HG02763 (cell line): ENCODE measurements at regions not wholly inside any gene's neighbourhood (a gene's known extent, or its start where the extent isn't known, plus 50 kb on each side); places are given as distances from the start of the nearest gene placed in this dataset.

Experiments used
- ATAC-seq: cut with Tn5 transposase; IDR thresholded peaks from one replicate; pipeline ENCODE4 v1.9.1; 2021; ENCODE audit warnings: mild to moderate bottlenecking, moderate library complexity; ENCODE audit not compliant: unreplicated experiment

DNA sequence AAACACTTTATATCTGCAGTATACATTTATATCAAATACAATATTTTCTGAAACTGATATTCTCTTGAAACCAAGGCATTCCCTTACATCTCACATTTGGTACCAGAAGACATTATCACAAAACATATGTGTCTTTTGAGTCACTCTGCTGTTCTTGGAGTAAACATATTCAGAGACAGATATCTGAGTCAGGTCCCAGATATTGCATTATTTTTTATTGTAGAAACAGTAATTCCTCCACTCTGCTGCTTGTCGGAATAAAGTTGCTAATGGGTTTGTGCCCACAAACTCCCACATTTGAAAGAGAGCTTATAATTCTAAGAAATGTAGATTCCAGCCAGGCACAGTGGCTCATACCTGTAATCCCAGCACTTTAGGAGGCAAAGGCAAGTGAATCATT, 261.1 kb upstream of the DAPK1 start:
- no peak for ATAC-seq

GRCh38 chr9:87237336-87237735, 260.3 kb upstream of the DAPK1 start:
- no peak for ATAC-seq

DNA sequence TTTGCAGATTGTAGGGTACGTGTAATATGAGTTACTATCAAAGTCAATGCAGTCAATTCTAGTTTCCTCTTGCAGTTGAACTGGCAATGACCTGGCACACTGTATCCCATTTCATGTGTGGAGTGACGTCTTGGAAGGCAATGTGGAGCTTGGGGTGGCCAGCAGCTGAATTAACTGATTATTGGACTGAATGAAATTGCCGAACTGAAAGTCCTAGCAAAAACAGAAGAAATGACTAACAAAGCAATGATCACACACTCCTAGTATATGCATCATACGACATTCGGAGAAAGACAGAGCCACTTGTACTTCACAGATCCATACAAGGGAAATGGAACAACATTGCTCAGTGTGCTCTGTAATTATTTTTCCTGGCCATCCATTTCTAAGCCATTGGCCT, 259.1 kb upstream of the DAPK1 start:
- no peak for ATAC-seq

- no peak for ATAC-seq
Measured at GRCh38 chr9:87239312-87239711, 258.4 kb upstream of the DAPK1 start.

DNA sequence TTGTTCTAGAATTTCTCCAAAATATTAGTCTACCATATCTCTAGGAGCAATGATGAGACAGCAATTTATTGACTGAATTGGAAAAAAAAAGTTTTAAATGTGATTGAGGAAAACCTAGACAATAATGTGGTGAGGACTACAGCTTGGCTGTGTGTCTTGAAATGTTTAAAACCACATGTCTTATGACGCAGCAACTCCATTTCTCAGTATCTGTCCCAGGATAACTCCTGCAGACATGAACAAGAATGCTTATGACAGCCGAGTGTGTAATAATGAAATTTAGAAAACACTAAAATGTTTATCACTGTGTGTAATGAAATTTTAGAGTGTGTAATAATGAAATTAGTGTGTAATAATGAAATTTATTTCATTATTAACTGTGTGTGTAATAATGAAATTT, 254.1 kb upstream of the DAPK1 start:
- no peak for ATAC-seq

GRCh38 chr9:87245271-87245670, 252.4 kb upstream of the DAPK1 start:
- no peak for ATAC-seq

- ATAC-seq: no peak
Measured at GRCh38 chr9:87247097-87247496, 250.6 kb upstream of the DAPK1 start.

DNA sequence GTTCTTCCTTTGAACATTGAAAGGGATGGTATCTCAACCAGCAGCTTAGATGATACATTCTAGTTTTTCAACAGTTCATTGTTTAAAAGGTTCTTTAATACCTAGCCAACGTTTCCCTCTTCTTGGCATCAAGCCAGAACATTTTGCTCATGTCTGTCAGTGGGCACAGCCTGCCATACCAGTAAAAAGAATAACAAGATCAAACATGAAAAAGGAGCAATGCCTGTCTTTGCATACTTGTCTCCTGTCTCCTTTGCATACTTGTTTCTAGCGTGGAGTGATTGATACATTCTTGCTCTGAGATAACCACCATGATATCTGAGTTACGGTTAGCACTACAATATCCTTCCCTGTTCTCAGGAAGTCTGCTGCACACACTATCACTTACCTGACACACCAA, 248.6 kb upstream of the DAPK1 start:
- ATAC-seq: no peak

DNA sequence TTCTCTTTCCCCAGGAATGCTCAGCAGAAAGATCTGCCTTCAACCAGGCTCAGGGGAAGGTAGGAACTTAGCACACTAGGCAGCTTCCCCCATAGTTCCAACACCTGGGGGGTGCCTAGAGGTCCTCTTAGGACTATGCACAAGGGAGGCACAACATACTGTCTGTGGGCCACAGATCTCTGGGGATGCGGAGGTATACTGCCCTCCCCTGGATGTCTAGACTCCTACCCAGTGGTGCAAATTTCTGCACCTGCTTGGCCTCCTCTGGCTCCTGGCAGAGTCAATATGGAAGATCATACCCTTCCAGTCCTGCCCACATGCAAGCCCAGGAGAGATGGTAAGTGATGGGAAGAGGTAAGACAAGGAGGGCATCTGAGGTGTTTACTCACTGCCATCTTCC, 247.5 kb upstream of the DAPK1 start:
- no peak for ATAC-seq

DNA sequence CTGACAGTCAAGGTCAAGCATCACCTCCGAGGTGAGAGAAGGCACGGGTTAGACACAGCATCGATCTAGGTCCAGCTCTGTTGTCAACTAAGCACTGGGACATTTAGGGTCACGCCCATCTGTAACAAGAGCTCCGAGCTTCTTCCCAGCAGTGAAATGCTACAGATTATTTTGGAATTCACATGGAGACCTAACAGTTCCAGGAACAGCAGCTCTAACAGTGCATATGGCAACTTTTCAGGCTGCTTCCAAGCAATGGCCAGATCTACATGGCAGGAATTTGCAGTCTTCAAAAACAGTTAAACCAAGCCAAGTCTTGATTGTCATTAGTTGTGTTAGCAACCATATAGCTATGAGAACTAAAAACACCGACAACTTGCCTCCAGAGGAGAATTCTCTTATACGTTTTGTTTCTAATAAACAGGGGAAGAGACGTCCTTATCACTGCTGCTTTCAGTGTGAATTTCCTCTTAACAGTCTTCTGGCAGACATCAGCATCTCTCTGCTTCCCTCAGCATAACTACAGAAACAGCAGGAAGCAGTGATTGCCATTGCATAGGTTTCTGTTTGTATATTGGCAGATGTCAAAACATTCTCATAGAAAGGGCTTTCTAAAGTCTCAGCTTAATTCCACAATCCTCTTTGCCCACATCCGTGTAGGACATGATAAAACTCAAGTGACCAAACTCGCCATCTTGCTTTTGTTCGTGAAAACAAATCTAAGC, 242.1 kb upstream of the DAPK1 start:
- no peak for ATAC-seq

- no peak for ATAC-seq
Measured at GRCh38 chr9:87256973-87257372, 240.7 kb upstream of the DAPK1 start.

- no peak for ATAC-seq
Measured at GRCh38 chr9:87259543-87260518, 237.8 kb upstream of the DAPK1 start.

DNA sequence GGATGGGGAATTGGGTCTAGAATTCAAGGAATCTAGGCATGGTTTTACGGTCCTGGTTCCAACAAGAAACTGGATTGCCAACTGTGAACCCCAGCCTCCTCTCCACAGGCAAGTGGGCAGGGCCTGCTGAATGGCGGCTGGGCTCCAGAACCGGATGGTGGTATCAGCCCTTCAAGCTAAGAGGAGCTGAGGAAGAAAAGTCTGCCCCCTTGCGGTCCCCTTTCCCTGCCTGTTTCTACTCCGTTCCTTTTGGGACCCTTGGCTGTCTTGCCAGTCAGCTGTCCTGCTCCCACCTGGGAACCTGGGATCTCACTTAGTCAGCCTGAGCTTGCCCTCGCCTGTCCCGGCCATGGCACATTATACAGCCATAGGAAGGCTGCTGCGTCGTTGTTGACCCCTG, 234.4 kb upstream of the DAPK1 start:
- no peak for ATAC-seq

DNA sequence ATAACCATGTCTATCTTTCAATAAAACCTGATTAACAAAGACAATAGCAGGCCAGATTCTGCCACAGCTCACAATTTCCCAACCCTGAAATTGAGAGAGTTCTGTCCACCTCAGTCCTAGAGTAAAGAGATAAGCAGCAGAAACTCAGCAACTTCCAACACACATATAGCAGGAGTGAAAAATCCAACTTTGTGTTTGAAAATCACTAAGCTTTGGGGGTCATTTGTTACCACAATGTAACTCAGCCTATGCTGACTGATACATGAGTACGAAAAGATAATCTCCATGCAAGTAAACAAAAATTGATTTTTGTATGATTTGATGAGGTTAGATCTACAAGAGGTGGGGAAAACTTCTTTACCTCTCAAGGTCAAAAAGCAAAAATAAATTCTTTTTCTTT, 231.0 kb upstream of the DAPK1 start:
- ATAC-seq: no peak

GRCh38 chr9:87267251-87268070, 230.2 kb upstream of the DAPK1 start:
- ATAC-seq: no peak

- no peak for ATAC-seq
Measured at GRCh38 chr9:87269296-87270176, 228.1 kb upstream of the DAPK1 start.

DNA sequence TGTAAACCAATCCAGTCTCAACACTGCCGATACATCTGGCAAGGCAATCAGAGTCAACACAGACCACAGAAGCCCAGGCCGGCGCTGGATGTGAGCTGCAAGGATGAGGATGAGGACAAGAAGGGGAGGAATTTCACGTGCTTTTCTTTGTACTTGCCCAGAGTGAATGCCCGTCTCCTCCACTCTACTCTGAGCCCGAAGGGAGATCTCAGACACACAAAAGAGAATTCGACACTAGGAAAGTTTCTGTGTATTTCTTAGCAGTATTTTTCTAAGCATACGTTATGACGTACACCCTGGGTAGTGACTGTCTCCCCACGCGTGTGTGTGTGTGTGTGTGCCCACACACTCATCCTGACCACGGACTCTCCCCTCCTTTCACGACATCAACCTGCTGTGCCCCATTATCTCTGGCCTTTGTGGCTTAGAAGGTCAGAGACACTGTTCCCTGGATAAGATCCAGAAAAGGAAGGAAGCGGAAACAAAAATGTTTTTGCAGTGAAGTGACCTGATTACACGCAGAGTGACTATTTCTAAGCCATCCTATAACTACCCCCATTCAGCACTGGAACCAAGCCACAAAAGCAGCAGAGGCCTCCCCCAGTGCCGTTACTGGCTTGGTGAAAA, 227.3 kb upstream of the DAPK1 start:
- no peak for ATAC-seq

DNA sequence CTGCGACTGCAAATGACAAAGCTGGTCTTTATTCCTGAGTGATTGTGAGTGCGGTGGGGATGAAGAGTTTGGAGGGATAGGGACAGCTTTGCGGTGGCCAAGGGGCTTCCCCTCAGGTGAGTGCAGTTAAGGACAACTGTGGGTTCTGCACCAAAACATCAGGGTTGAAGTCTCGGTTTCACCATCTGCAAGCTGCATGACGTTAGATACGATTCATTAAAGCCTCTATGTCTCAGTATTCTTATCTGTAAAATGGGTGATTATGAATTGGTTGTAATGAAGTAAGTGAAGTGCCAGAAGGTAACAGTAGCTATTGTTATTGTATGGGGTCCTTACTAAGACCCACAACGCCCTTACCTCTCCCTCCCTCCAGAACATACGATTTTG, 226.8 kb upstream of the DAPK1 start:
- ATAC-seq: no peak

DNA sequence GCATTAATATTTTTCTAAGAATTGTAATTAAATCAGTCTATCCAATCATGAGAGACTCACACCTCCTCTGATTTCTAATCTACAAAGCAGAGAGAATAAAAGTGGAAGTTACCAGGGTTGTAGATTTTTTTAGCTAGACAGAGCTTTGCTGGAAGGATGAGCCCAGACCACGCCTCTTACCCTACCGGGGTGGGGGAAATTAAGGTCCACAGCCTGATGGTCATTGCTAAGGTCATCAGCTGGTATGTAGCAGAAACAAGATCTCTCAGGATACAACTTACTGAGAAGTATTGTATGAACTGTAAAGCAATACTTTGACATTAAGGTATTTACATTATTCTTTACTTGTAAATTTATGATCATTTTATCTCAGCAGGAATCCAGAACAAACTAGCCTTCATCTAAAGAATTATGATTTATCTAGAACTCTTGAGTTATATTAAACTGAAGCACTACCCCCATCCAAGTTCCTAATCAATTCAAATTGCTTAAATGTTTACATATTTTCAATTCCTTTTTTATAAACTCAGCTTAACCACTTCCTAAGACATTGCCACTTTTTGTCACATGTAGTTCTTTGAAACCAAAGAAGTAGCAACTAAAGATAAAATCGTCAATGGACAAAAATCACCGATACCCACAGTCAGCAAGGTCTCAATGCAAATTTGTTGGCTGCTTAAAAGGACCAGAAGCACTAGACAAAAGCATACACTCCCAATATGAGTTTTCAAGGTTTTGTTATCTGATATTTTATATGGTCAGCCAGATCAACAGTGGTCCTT, 225.8 kb upstream of the DAPK1 start:
- ATAC-seq: no peak
